Bronchial epithelial cell (primary cell): ENCODE measurements at regions not wholly inside any gene's neighbourhood (a gene's known extent, or its start where the extent isn't known, plus 50 kb on each side); places are given as distances from the start of the nearest gene placed in this dataset.

Source experiments
- DNase-seq: peaks from one replicate; pipeline ENCODE4 v3.0.0-alpha.2; 2010; ENCODE audit warnings: low read depth
- FAIRE-seq: peaks from 2 replicates; lab custom pipeline; 2011; peaks lifted over from hg19 to GRCh38; lab: Jason Lieb, UNC
- H3K27me3 ChIP-seq: 2 replicates; pipeline ENCODE4 v1.5.1; 2011; ENCODE audit warnings: low read length; ENCODE audit not compliant: control insufficient read depth, insufficient read depth
- H3K36me3 ChIP-seq: 2 replicates; pipeline ENCODE4 v1.5.1; 2011; ENCODE audit warnings: low read length; ENCODE audit not compliant: control insufficient read depth, insufficient read depth
- H3K4me3 ChIP-seq: 2 replicates; pipeline ENCODE4 v1.5.1; 2011; ENCODE audit warnings: mild to moderate bottlenecking, low read depth, low read length, control low read depth
- TF ChIP-seq, protein P1 (sequence below): IDR thresholded peaks from 2 replicates; pipeline ENCODE4 v1.5.1; 2011; ENCODE audit warnings: mild to moderate bottlenecking, moderate library complexity, low read length, control low read depth, inconsistent platforms; ENCODE audit not compliant: insufficient read depth, severe bottlenecking

DNA sequence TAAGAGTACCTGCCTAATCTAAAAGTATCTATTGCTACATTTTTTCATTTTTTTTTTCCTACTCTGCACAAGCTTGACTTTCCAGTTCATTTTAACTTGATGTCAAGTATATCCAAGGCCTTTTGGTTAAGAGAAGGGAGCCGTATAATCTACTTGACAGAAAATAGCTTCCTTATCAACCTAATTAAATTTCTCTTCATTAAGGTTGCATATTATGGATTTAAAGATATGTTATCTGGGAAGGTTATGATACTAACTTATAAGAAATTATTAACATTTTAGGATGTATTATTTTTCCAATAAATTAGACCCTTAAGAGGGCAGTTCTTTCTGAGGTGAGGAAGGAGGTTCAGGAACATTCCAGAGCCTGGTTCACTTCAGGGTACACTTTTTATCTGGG, 83.1 kb upstream of the SGIP1 start:
- TF ChIP-seq, protein P1, sequence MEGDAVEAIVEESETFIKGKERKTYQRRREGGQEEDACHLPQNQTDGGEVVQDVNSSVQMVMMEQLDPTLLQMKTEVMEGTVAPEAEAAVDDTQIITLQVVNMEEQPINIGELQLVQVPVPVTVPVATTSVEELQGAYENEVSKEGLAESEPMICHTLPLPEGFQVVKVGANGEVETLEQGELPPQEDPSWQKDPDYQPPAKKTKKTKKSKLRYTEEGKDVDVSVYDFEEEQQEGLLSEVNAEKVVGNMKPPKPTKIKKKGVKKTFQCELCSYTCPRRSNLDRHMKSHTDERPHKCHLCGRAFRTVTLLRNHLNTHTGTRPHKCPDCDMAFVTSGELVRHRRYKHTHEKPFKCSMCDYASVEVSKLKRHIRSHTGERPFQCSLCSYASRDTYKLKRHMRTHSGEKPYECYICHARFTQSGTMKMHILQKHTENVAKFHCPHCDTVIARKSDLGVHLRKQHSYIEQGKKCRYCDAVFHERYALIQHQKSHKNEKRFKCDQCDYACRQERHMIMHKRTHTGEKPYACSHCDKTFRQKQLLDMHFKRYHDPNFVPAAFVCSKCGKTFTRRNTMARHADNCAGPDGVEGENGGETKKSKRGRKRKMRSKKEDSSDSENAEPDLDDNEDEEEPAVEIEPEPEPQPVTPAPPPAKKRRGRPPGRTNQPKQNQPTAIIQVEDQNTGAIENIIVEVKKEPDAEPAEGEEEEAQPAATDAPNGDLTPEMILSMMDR: no peak
- no peak overlapping the region for H3K4me3 ChIP-seq
- no peaks in the 10 kb centered on the region for H3K36me3 ChIP-seq
- no peak for DNase-seq
- no peaks in the 10 kb centered on the region for H3K27me3 ChIP-seq
- no peak for FAIRE-seq

DNA sequence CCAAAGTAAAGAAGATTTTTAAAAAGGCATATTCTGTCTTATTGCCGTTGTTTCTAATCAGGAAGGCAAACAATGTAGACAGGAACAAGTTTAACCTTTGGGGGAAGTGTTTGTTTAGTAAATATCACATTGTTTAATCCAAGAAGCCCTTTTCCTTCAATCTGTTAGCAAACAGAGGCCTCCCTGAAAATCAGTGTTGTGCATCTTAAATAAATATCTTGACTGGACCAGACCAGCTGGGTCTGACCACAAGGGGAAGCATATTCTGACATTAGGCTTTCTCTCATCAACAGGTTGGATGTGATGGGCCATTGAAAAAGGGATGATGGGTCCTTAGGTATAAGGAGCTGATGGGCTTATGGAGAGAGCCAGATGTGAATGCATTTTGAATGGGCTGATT, 81.8 kb upstream of the SGIP1 start:
- H3K4me3 ChIP-seq: no peak overlapping the region
- no peaks in the 10 kb centered on the region for H3K36me3 ChIP-seq
- DNase-seq (no peak), FAIRE-seq (no peak)
- TF ChIP-seq, protein P1: peak; percentile 9
- no peaks in the 10 kb centered on the region for H3K27me3 ChIP-seq

DNA sequence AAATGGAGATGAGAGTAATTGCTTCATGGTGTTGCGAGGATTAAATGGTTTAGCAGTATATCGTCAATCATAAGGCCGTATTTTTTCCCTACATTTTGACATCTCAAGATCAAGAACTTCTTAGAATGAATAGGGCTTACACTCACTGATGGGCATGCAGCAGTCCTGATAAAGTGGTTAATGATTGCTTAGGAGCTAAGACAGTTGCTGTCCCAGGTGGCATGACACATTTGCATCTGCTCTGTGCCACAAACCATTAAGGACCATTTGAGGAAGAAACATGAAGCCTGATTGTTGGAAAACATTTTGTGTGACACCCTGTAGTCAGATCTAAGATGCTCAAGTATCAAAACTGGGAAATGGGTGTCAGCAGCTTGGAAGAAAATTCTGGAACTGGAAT, 81.0 kb upstream of the SGIP1 start:
- TF ChIP-seq, protein P1: no peak
- DNase-seq (no peak), FAIRE-seq (no peak)
- Histone ChIP-seq H3K4me3 (no peak overlapping the region), H3K27me3 (no peaks in the 10 kb centered on the region), H3K36me3 (no peaks in the 10 kb centered on the region)

DNA sequence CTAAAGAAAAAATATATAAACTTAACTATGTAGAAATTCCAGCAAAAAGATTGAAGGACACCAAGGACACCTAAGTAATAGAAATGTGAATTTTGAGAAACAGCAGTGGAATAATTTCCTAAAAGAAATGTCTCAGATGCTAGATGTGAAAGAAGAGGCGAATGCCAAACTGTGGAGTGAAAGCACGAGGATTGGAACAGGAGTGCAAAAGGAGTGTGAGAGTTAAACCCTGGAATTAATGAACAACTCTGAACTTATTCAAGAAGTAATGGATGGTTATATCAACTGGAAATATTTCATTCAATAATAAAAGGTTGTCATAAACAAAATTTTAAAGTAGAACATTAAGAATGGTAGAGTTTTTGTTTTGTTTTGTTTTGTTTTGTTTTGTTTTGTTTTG, 78.5 kb upstream of the SGIP1 start:
- TF ChIP-seq, protein P1: no peak
- no peaks in the 10 kb centered on the region for H3K36me3 ChIP-seq
- DNase-seq (no peak), FAIRE-seq (no peak)
- H3K27me3 ChIP-seq: no peaks in the 10 kb centered on the region
- H3K4me3 ChIP-seq: no peak overlapping the region

DNA sequence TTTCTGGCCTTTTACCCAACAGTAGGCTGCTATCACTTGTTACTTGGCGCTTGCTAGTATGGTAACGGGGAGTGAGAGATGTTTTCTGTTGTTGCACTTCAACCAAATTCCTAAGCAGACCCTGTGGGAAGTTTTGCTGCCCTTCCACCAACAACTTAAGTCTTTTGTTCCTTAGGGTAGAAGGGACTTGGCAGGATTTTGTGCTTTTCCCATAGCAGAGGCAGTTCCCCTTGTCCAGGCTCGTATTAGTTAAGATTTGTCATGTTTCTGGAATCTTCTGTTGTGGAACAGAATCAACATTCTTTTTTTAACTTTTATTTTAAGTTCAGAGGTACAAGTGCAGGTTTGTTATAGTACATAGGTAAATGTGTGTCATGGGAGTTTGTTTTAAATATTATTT, 73.2 kb upstream of the SGIP1 start:
- Histone ChIP-seq H3K4me3 (no peak overlapping the region), H3K36me3 (no peaks in the 10 kb centered on the region), H3K27me3 (no peaks in the 10 kb centered on the region)
- TF ChIP-seq, protein P1: no peak
- peak; percentile 70 for DNase-seq
- no peak for FAIRE-seq

DNA sequence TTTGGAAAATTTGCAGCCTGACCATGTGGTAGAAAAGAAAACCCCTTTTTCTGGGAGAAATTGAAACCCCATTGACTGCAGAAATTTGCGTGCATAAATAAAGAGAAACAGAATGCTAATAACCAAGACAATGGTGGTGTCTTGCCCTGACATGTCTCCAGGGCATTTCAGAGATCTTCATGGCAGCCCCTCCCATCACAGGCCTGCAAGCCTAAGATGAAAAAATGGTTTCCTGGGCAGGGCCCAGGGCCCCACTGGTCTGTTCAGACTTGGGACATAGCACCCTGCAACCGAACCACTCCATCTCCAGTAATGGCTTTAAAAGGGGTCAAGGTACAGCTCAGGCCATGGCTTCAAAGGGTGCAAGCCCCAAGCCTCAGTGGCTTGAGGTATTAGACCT, 71.6 kb upstream of the SGIP1 start:
- DNase-seq (peak; percentile 7), FAIRE-seq (no peak)
- no peaks in the 10 kb centered on the region for H3K36me3 ChIP-seq
- no peaks in the 10 kb centered on the region for H3K27me3 ChIP-seq
- H3K4me3 ChIP-seq: no peak overlapping the region
- TF ChIP-seq, protein P1: no peak
